Esophagus squamous epithelium (tissue), 5 donors: ENCODE measurements at regions not wholly inside any gene's neighbourhood (a gene's known extent, or its start where the extent isn't known, plus 50 kb on each side); places are given as distances from the start of the nearest gene placed in this dataset.

Source experiments
- DNase-seq: peaks from one replicate; lab custom pipeline; 2025; lab: John Stamatoyannopoulos, UW
- H3K27ac ChIP-seq, 4 donors: fragments of 200-600 bp; sonication (generic); one replicate each; pipeline ENCODE4 v1.5.1; 2016 to 2019; ENCODE audit warnings: mild to moderate bottlenecking in 1 of 4
- H3K27me3 ChIP-seq, 4 donors: fragments of 200-600 bp; sonication (generic); 1 replicate in 3 of 4; 2 replicates in 1 of 4; pipeline versions ENCODE4 v1.5.1 to v1.6.0; 2017 to 2021; ENCODE audit warnings: antibody characterized with exemption in 1 of 4
- H3K36me3 ChIP-seq, 3 donors: fragments of 200-600 bp; sonication (generic); one replicate each; pipeline ENCODE4 v1.5.1; 2016 to 2019
- H3K4me1 ChIP-seq, 3 donors: fragments of 200-600 bp; sonication (generic); one replicate each; pipeline ENCODE4 v1.5.1; 2017 to 2019
- H3K4me3 ChIP-seq, 4 donors: fragments of 200-600 bp; sonication (generic); 1 replicate in 3 of 4; 2 replicates in 1 of 4; pipeline ENCODE4 v1.5.1; 2016 to 2019; ENCODE audit warnings: mild to moderate bottlenecking in 2 of 4, moderate library complexity in 1 of 4
- H3K9me3 ChIP-seq, 3 donors: fragments of 200-600 bp; sonication (generic); one replicate each; pipeline ENCODE4 v1.5.1; 2016 to 2019
- CTCF ChIP-seq, 6 experiments: fragments of 450-650 bp in 4 of 6; fragments of 200-600 bp in 2 of 6; sonication (generic) in 2 of 6; IDR thresholded peaks; one replicate each; pipeline ENCODE4 v1.5.1; 2016 to 2019; ENCODE audit warnings: antibody characterized with exemption in 6 of 6, mild to moderate bottlenecking in 4 of 6, moderate library complexity in 4 of 6
- POLR2A ChIP-seq, 4 donors: fragments of 450-650 bp; IDR thresholded peaks; one replicate each; pipeline ENCODE4 v1.6.1; 2017; ENCODE audit warnings: antibody characterized with exemption in 4 of 4, mild to moderate bottlenecking in 4 of 4, moderate library complexity in 3 of 4
- WGBS, 2 donors: methylation state at CpG; one replicate each; pipeline ENCODE4 v1.1.5; 2018; 5-methylcytosine and 5-hydroxymethylcytosine counted together
- intact Hi-C: fragments of 100-400 bp; cut with DNase I; formaldehyde crosslinking; loops from one replicate; pipeline ENCODE4 v1.15.0; 2022
- donor health status: DM: yes; HTN: yes; CAD: no.

- 80 to 86% methylated on average over 5 of the region's 5 CpGs for WGBS, 2 donors
- no peak overlapping the region for H3K4me3 ChIP-seq
- intact Hi-C loops, result no loop called here
- H3K36me3 ChIP-seq, result no peaks in the 10 kb centered on the region
- no peaks in the 10 kb centered on the region for H3K27me3 ChIP-seq
- H3K27ac ChIP-seq, result no peak overlapping the region
- DNase-seq, result no peak
- no peaks in the 10 kb centered on the region for H3K9me3 ChIP-seq
- TF ChIP-seq POLR2A (IDR thresholded peaks at IDR 0.05) (no peak), CTCF (IDR thresholded peaks at IDR 0.05) (no peak)
- no peaks in the 10 kb centered on the region for H3K4me1 ChIP-seq
Observed at GRCh38 chr1:166283600-166283999, 116.8 kb upstream of the FAM78B start.

GRCh38 chr1:166289309-166290050 is 122.7 kb upstream of the FAM78B start:
- Histone ChIP-seq H3K9me3 (no peaks in the 10 kb centered on the region), H3K36me3 (no peaks in the 10 kb centered on the region), H3K27ac (no peak overlapping the region), H3K27me3 (no peaks in the 10 kb centered on the region), H3K4me1 (no peaks in the 10 kb centered on the region), H3K4me3 (no peak overlapping the region)
- intact Hi-C loops, result no loop called here
- DNase-seq, result no peak
- TF ChIP-seq POLR2A (IDR thresholded peaks at IDR 0.05) (no peak), CTCF (IDR thresholded peaks at IDR 0.05) (no peak)
- 80 to 82% methylated on average over 4 of the region's 4 CpGs for WGBS, 2 donors

- Histone ChIP-seq H3K4me1 (no peaks in the 10 kb centered on the region), H3K9me3 (no peaks in the 10 kb centered on the region), H3K27me3 (no peaks in the 10 kb centered on the region), H3K4me3 (no peak overlapping the region), H3K36me3 (no peaks in the 10 kb centered on the region), H3K27ac (no peak overlapping the region)
- no CpG with 5 or more reads among the region's 1 CpG for WGBS, 2 donors
- no peak for TF ChIP-seq POLR2A (IDR thresholded peaks at IDR 0.05)
- TF ChIP-seq CTCF (IDR thresholded peaks at IDR 0.05), result no peak
- DNase-seq, result no peak
- intact Hi-C loops, result no loop called here
Observed at GRCh38 chr1:166295656-166296055, 128.9 kb upstream of the FAM78B start.

GRCh38 chr1:166297993-166298392 is 131.2 kb upstream of the FAM78B start:
- intact Hi-C loops, result no loop called here
- TF ChIP-seq CTCF (IDR thresholded peaks at IDR 0.05), result no peak
- H3K9me3 ChIP-seq, result no peaks in the 10 kb centered on the region
- no peaks in the 10 kb centered on the region for H3K4me1 ChIP-seq
- H3K27ac ChIP-seq, result no peak overlapping the region
- no peaks in the 10 kb centered on the region for H3K36me3 ChIP-seq
- no peak overlapping the region for H3K4me3 ChIP-seq
- no peaks in the 10 kb centered on the region for H3K27me3 ChIP-seq
- whole genome bisulfite sequencing, 2 donors, result 38 to 57% methylated on average over 1 of the region's 1 CpG
- DNase-seq, result no peak

- no peak for DNase-seq
- 77 to 87% methylated on average over 4 to 5 of the region's 5 CpGs for WGBS, 2 donors
- Histone ChIP-seq H3K27ac (no peak overlapping the region), H3K4me3 (no peak overlapping the region), H3K36me3 (no peaks in the 10 kb centered on the region), H3K9me3 (no peaks in the 10 kb centered on the region), H3K27me3 (no peaks in the 10 kb centered on the region), H3K4me1 (no peaks in the 10 kb centered on the region)
- intact Hi-C loops, result no loop called here
- TF ChIP-seq POLR2A (IDR thresholded peaks at IDR 0.05) (no peak), CTCF (IDR thresholded peaks at IDR 0.05) (no peak)
Observed at GRCh38 chr1:166300767-166301166, 134.0 kb upstream of the FAM78B start.
